ENCODE measurements at regions not wholly inside any gene's neighbourhood (a gene's known extent, or its start where the extent isn't known, plus 50 kb on each side); places are given as distances from the start of the nearest gene placed in this dataset.

DNA sequence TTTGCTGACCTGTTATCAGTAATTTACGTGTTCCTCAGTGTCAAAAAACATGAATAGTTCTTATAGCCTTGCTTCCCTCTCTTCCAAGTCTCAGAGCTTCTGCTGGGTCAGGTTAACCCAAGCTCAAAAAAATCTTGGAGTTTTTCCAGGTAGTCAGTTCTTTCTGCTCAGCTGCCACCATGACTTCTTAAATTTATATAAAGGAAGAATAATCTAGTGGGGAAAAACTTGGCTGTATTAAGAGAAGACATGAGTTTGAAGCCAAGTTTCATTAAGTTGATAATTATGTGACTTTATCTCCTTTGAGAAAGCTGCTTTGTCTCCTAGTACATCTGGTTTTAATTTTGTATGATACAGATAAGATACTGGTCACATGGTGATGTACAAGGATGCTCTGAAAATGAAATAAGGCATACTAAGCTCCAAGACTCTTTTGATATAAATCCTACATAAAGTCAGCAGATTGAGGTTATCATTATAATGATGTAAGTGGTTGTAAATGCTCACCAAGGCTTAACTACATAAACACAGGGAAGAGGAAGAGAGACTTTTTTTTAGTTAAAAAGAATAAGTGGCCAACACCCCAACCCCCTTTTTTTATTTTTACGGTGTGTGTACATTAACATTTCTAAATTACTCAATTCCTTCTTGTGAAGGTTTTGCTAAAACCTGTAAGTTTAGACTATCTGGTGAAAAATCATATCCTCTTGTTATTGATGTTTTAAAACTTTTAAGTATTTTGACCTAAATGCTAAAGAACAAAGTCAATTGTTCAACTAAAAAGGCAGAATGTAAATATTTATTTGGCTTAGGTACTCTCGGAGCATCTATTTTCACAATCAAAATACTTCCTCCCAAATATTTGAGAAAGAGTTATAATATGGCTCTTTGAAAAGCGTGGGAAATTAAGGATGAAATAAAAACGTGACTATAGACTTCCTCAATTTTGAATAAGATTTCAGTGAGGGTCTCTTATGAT is 84.1 kb upstream of the SLC38A2 start:
- Histone ChIP-seq H3K4me1 (peaks cover 39 to 50% of the 10 kb centered on the region in 2 donors), H3K4me3 (no peak overlapping the region), H3K9me3 (no peaks in the 10 kb centered on the region), H3K27ac (peak overlapping the region; percentile 42 to 60 (median 50)), H3K36me3 (no peaks in the 10 kb centered on the region), H3K27me3 (no peaks in the 10 kb centered on the region)
- ATAC-seq (no peak), DNase-seq (no peak)
- in situ Hi-C loops (cut with MboI; ENCODE audit: low sequenced_read_pairs in 4 of 4): no loop called here
- TF ChIP-seq, protein P1, sequence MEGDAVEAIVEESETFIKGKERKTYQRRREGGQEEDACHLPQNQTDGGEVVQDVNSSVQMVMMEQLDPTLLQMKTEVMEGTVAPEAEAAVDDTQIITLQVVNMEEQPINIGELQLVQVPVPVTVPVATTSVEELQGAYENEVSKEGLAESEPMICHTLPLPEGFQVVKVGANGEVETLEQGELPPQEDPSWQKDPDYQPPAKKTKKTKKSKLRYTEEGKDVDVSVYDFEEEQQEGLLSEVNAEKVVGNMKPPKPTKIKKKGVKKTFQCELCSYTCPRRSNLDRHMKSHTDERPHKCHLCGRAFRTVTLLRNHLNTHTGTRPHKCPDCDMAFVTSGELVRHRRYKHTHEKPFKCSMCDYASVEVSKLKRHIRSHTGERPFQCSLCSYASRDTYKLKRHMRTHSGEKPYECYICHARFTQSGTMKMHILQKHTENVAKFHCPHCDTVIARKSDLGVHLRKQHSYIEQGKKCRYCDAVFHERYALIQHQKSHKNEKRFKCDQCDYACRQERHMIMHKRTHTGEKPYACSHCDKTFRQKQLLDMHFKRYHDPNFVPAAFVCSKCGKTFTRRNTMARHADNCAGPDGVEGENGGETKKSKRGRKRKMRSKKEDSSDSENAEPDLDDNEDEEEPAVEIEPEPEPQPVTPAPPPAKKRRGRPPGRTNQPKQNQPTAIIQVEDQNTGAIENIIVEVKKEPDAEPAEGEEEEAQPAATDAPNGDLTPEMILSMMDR (IDR thresholded peaks at IDR 0.05 in 4 of 5, conservative IDR thresholded peaks at IDR 0.05 in 1 of 5): no peak
- TF ChIP-seq POLR2A (IDR thresholded peaks at IDR 0.05): no peak
- intact Hi-C loops (cut with DNase I; ENCODE audit: low total_unique reads): loop anchor here (5.0 kb wide), 1 partner anchor 206 kb away; no protein-coding TSS in a partner anchor

DNA sequence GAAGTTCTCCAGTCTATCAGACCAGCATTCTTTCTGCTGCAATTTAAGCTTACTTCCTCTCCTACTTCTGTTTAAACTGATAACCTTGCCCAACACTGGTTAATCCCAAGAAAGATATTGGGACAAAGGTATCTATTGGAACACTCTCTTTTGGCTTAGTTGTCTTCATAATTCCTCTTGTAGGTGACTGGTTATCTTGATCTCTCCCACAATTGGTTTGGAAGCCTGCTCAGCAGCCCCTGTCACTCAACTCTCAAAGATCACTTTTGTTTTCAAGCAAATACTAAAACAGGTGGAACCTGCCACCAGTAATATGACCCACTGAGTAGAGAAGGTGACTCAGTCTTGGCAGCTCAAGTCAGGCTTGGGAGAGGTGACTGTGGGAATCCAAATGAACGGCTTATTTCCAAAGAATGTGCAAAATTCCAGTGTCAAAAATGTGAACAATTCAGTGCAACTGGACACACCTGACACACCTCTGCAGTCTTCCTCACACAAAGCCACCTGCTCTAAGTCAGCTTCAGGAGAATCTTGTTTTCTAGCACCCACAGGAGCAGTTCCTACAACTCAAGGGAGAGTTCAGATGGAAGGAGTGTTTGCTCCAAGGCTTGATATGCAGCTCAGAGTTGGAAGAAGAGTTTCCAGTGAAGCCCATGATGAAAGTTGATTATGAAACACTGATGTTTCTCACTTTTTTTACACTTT is 83.2 kb upstream of the SLC38A2 start:
- Histone ChIP-seq H3K27me3 (no peaks in the 10 kb centered on the region), H3K4me1 (peaks cover 39 to 47% of the 10 kb centered on the region in 2 donors), H3K27ac (peak overlapping the region; percentile 42 to 60 (median 50)), H3K4me3 (no peak overlapping the region), H3K9me3 (no peaks in the 10 kb centered on the region), H3K36me3 (no peaks in the 10 kb centered on the region)
- TF ChIP-seq POLR2A (IDR thresholded peaks at IDR 0.05): no peak
- TF ChIP-seq, protein P1 (IDR thresholded peaks at IDR 0.05 in 4 of 5, conservative IDR thresholded peaks at IDR 0.05 in 1 of 5): no peak
- in situ Hi-C loops (cut with MboI; ENCODE audit: low sequenced_read_pairs in 4 of 4) (no loop called here), intact Hi-C loops (cut with DNase I; ENCODE audit: low total_unique reads) (loop anchor here (5.0 kb wide), 1 partner anchor 207 kb away; no protein-coding TSS in a partner anchor)
- ATAC-seq (peak; percentile 82 to 88), DNase-seq (peak; percentile 20 to 42)

DNA sequence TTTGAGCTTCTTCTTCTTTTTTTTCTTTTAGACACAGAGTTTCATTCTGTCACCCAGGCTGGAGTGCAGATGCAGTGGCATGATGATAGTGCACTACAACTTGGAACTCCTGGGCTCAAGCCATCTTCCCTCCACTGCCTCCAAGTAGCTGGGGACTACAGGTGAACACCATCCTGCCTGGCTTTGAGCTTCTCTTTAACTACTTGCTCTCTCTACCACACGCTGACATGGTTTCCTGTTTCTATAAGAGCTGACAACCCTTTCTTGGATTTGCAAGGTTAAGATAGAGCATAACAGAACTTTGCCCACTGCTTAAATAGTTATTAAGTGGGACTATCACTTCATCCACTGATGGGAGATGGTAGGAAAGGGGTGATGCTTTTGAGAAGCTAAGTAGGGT is 82.4 kb upstream of the SLC38A2 start:
- H3K36me3 ChIP-seq: no peaks in the 10 kb centered on the region
- peak overlapping the region; percentile 5 to 60 (median 50) for H3K27ac ChIP-seq
- H3K27me3 ChIP-seq: no peaks in the 10 kb centered on the region
- no peak for DNase-seq
- no peak overlapping the region for H3K4me3 ChIP-seq
- H3K9me3 ChIP-seq: no peaks in the 10 kb centered on the region
- ATAC-seq: no peak
- peaks cover 40 to 48% of the 10 kb centered on the region in 2 donors for H3K4me1 ChIP-seq
- intact Hi-C loops (cut with DNase I; ENCODE audit: low total_unique reads): loop anchor here (5.0 kb wide), 2 partner anchors 102 to 207 kb away; no protein-coding TSS in a partner anchor
- TF ChIP-seq POLR2A (IDR thresholded peaks at IDR 0.05): no peak
- TF ChIP-seq, protein P1 (IDR thresholded peaks at IDR 0.05 in 4 of 5, conservative IDR thresholded peaks at IDR 0.05 in 1 of 5): no peak
- in situ Hi-C loops (cut with MboI; ENCODE audit: low sequenced_read_pairs in 4 of 4): no loop called here

DNA sequence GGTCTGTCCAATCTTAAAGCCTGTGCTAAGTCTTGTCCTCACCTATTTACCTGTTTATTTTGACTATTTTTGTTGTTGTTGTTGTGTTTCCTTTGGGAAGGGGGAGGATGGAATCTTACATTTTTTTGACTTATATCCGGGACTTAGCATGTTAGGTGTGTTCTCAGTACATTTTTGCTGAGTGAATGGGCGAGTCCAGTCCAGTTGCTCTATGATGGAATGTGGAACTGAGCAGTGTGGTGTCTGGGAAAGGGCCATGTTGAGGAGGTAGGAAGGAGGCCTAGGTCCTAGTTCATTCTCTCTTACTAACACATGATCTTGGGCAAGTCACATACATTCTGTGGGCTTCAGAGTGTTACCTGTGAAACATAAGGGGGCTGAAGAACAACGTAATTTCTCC is 80.9 kb upstream of the SLC38A2 start:
- Histone ChIP-seq H3K36me3 (no peaks in the 10 kb centered on the region), H3K4me1 (peaks cover 45 to 46% of the 10 kb centered on the region in 2 donors), H3K4me3 (no peak overlapping the region), H3K27ac (peak overlapping the region in 2 of 4 donors; percentile 62 to 70), H3K9me3 (no peaks in the 10 kb centered on the region), H3K27me3 (no peaks in the 10 kb centered on the region)
- no peak for TF ChIP-seq POLR2A (IDR thresholded peaks at IDR 0.05)
- TF ChIP-seq, protein P1 (IDR thresholded peaks at IDR 0.05 in 4 of 5, conservative IDR thresholded peaks at IDR 0.05 in 1 of 5): no peak
- intact Hi-C loops (cut with DNase I; ENCODE audit: low total_unique reads): loop anchor here (5.0 kb wide), 1 partner anchor 104 kb away; no protein-coding TSS in a partner anchor
- in situ Hi-C loops (cut with MboI; ENCODE audit: low sequenced_read_pairs in 4 of 4): no loop called here
- no peak for DNase-seq
- no peak for ATAC-seq
